ENCODE measurements at regions not wholly inside any gene's neighbourhood (a gene's known extent, or its start where the extent isn't known, plus 50 kb on each side); places are given as distances from the start of the nearest gene placed in this dataset.

DNA sequence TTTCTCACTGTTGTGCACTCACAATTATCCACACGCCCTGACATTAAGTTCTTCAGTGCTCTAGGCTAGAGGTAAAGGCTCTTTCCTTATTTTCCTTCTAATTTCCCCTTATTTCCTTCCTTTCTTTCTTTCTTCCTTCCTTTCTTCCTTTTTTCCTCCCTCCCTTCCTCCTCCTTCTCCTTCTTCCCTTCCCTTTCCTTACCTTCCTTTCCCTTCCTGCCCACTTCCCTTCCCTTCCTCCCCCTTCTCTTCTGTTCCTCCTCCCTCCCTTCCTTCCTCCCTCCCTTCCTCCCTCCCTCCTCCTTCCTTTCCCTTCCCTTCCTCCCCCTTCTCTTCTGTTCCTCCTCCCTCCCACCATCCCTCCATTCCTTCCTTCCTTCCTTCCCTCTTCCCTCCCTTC is 317.0 kb upstream of the IRX1 start:
- no peak overlapping the region for H3K4me3 ChIP-seq (ENCODE audit: low read depth in 2 of 2, low read length in 1 of 2)
- H3K9me2 ChIP-seq = no peaks in the 10 kb centered on the region
- H3K9ac ChIP-seq = no peak overlapping the region
- no peaks in the 10 kb centered on the region for H3K9me3 ChIP-seq
- H3K27me3 ChIP-seq (ENCODE audit: insufficient read depth) = no peaks in the 10 kb centered on the region; the same call in 1 of the 2 replicates
- no peak overlapping the region for H3K27ac ChIP-seq (ENCODE audit: low read depth in 2 of 2, low read length in 1 of 2)
- H2AFZ ChIP-seq (ENCODE audit: low read depth) = no peak overlapping the region
- H3K4me2 ChIP-seq = no peak overlapping the region
- ChIA-PET POLR2A (no interaction called here), CTCF (no interaction called here)
- no peaks in the 10 kb centered on the region for H3K79me2 ChIP-seq (ENCODE audit: insufficient read depth)
- H3K4me1 ChIP-seq (ENCODE audit: control insufficient read depth in 1 of 2, insufficient read depth in 2 of 2, low read depth in 1 of 2, low read length in 1 of 2) = no peaks in the 10 kb centered on the region
- no peak for DNase-seq
- H4K20me1 ChIP-seq (ENCODE audit: insufficient read depth) = no peaks in the 10 kb centered on the region
- WGBS (ENCODE audit: low lambda C conversion rate) = 0% methylated on average over 1 of the region's 1 CpG
- H3K36me3 ChIP-seq (replicated peaks in 1 of 2; ENCODE audit: control insufficient read depth in 1 of 2, insufficient read depth in 2 of 2, low read length in 1 of 2) = no peaks in the 10 kb centered on the region
- H3F3A ChIP-seq (replicated peaks; ENCODE audit: insufficient read depth) = no peaks in the 10 kb centered on the region
- TF ChIP-seq CHD2 (IDR thresholded peaks at IDR 0.05; ENCODE audit: low read length, partially characterized antibody) (no peak), RCOR1 (IDR thresholded peaks at IDR 0.05; ENCODE audit: low read length) (no peak), SMC3 (IDR thresholded peaks at IDR 0.05; ENCODE audit: low read depth, low read length) (no peak), TEAD4 (IDR thresholded peaks at IDR 0.05; ENCODE audit: borderline replicate concordance, insufficient read depth) (no peak)
- TF ChIP-seq, protein P1, sequence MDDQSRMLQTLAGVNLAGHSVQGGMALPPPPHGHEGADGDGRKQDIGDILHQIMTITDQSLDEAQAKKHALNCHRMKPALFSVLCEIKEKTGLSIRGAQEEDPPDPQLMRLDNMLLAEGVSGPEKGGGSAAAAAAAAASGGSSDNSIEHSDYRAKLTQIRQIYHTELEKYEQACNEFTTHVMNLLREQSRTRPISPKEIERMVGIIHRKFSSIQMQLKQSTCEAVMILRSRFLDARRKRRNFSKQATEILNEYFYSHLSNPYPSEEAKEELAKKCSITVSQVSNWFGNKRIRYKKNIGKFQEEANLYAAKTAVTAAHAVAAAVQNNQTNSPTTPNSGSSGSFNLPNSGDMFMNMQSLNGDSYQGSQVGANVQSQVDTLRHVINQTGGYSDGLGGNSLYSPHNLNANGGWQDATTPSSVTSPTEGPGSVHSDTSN (IDR thresholded peaks at IDR 0.05) = no peak

DNA sequence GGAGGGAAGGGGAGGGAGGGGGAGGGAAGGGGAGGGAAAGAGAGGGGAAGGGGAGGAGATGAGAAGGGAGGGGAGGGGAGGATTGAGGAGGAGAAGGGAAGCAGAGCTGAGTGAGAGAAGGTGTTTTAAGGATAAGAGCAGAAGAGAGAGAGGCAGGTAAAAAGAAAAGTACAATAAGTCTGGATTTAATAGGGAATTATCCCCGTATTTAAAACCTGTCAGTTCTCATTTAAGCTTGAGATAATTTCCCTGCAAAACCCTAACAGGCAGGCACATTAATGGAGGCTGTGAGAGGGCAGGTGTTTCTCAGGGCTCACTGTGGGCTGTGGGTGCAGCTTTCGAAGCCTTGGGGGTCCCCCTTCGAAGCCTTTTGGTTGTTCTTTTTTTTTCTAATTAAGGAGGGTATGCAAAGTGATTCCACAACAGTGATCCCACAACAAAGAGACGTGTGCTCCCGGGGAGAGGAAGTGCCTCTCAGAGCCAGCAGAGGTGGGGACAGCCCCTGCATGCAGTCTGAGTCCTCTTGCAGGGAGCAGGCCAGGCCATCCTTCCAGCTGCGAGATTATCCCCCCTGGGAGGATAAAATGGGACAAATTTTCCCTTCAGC is 317.9 kb upstream of the IRX1 start:
- no peak for DNase-seq
- Histone ChIP-seq H2AFZ (ENCODE audit: low read depth) (no peak overlapping the region), H3K36me3 (replicated peaks in 1 of 2; ENCODE audit: control insufficient read depth in 1 of 2, insufficient read depth in 2 of 2, low read length in 1 of 2) (no peaks in the 10 kb centered on the region), H4K20me1 (ENCODE audit: insufficient read depth) (no peaks in the 10 kb centered on the region), H3K4me2 (no peak overlapping the region), H3K9ac (no peak overlapping the region), H3F3A (replicated peaks; ENCODE audit: insufficient read depth) (no peaks in the 10 kb centered on the region), H3K27ac (ENCODE audit: low read depth in 2 of 2, low read length in 1 of 2) (no peak overlapping the region), H3K9me3 (no peaks in the 10 kb centered on the region), H3K27me3 (ENCODE audit: insufficient read depth) (no peaks in the 10 kb centered on the region; the same call in 1 of the 2 replicates), H3K4me3 (ENCODE audit: low read depth in 2 of 2, low read length in 1 of 2) (no peak overlapping the region), H3K9me2 (no peaks in the 10 kb centered on the region), H3K79me2 (ENCODE audit: insufficient read depth) (no peaks in the 10 kb centered on the region), H3K4me1 (ENCODE audit: control insufficient read depth in 1 of 2, insufficient read depth in 2 of 2, low read depth in 1 of 2, low read length in 1 of 2) (no peaks in the 10 kb centered on the region)
- under 1% methylated on average over 6 of the region's 6 CpGs for WGBS (ENCODE audit: low lambda C conversion rate)
- POLR2A ChIA-PET = interaction anchor here (0.6 kb wide), 1 partner anchor 659 kb away, joined by 4 read pairs; no protein-coding TSS in a partner anchor
- TF ChIP-seq, protein P2, sequence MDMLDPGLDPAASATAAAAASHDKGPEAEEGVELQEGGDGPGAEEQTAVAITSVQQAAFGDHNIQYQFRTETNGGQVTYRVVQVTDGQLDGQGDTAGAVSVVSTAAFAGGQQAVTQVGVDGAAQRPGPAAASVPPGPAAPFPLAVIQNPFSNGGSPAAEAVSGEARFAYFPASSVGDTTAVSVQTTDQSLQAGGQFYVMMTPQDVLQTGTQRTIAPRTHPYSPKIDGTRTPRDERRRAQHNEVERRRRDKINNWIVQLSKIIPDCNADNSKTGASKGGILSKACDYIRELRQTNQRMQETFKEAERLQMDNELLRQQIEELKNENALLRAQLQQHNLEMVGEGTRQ (IDR thresholded peaks at IDR 0.05; ENCODE audit: borderline replicate concordance, low read depth, low read length) = no peak
- no peak for TF ChIP-seq GABPA (IDR thresholded peaks at IDR 0.05; ENCODE audit: low read depth)
- TF ChIP-seq RCOR1 (IDR thresholded peaks at IDR 0.05; ENCODE audit: low read length) = no peak
- TF ChIP-seq NFIC (IDR thresholded peaks at IDR 0.05; ENCODE audit: borderline replicate concordance) = no peak
- TF ChIP-seq EZH2phosphoT487 (IDR thresholded peaks at IDR 0.05; ENCODE audit: borderline replicate concordance, low read depth) = no peak
- TF ChIP-seq, protein P1 (IDR thresholded peaks at IDR 0.05) = no peak
- TF ChIP-seq SIN3A (IDR thresholded peaks at IDR 0.05; ENCODE audit: borderline replicate concordance, low read depth, low read length) = no peak
- TF ChIP-seq, protein P3, sequence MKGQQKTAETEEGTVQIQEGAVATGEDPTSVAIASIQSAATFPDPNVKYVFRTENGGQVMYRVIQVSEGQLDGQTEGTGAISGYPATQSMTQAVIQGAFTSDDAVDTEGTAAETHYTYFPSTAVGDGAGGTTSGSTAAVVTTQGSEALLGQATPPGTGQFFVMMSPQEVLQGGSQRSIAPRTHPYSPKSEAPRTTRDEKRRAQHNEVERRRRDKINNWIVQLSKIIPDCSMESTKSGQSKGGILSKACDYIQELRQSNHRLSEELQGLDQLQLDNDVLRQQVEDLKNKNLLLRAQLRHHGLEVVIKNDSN (IDR thresholded peaks at IDR 0.05; ENCODE audit: borderline replicate concordance, low read depth) = no peak
- TF ChIP-seq, protein P4, sequence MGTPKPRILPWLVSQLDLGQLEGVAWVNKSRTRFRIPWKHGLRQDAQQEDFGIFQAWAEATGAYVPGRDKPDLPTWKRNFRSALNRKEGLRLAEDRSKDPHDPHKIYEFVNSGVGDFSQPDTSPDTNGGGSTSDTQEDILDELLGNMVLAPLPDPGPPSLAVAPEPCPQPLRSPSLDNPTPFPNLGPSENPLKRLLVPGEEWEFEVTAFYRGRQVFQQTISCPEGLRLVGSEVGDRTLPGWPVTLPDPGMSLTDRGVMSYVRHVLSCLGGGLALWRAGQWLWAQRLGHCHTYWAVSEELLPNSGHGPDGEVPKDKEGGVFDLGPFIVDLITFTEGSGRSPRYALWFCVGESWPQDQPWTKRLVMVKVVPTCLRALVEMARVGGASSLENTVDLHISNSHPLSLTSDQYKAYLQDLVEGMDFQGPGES (IDR thresholded peaks at IDR 0.05; ENCODE audit: low read depth, low read length) = no peak
- TF ChIP-seq TEAD4 (IDR thresholded peaks at IDR 0.05; ENCODE audit: borderline replicate concordance, insufficient read depth) = no peak
- no peak for TF ChIP-seq NRF1 (IDR thresholded peaks at IDR 0.05; ENCODE audit: low read depth, low read length)
- TF ChIP-seq, protein P5, sequence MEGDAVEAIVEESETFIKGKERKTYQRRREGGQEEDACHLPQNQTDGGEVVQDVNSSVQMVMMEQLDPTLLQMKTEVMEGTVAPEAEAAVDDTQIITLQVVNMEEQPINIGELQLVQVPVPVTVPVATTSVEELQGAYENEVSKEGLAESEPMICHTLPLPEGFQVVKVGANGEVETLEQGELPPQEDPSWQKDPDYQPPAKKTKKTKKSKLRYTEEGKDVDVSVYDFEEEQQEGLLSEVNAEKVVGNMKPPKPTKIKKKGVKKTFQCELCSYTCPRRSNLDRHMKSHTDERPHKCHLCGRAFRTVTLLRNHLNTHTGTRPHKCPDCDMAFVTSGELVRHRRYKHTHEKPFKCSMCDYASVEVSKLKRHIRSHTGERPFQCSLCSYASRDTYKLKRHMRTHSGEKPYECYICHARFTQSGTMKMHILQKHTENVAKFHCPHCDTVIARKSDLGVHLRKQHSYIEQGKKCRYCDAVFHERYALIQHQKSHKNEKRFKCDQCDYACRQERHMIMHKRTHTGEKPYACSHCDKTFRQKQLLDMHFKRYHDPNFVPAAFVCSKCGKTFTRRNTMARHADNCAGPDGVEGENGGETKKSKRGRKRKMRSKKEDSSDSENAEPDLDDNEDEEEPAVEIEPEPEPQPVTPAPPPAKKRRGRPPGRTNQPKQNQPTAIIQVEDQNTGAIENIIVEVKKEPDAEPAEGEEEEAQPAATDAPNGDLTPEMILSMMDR (IDR thresholded peaks at IDR 0.05) = no peak
- no peak for TF ChIP-seq ELF1 (IDR thresholded peaks at IDR 0.05)
- no peak for TF ChIP-seq SMC3 (IDR thresholded peaks at IDR 0.05; ENCODE audit: low read depth, low read length)
- no peak for TF ChIP-seq RXRA (IDR thresholded peaks at IDR 0.05; ENCODE audit: borderline replicate concordance, low read depth)
- CTCF ChIA-PET = no interaction called here
